HL-60 (cell line): ENCODE measurements at regions not wholly inside any gene's neighbourhood (a gene's known extent, or its start where the extent isn't known, plus 50 kb on each side); places are given as distances from the start of the nearest gene placed in this dataset.

Experiments used
- POLR2AphosphoS5 ChIP-seq: IDR thresholded peaks from 2 replicates; pipeline ENCODE4 v1.6.1; 2012; ENCODE audit warnings: low read depth
- TF ChIP-seq, protein P1 (sequence below): IDR thresholded peaks from one replicate; pipeline ENCODE4 v1.5.1; 2011; ENCODE audit warnings: low read length, control low read depth, inconsistent platforms; ENCODE audit not compliant: insufficient read depth
- TF ChIP-seq, protein P2 (sequence below): IDR thresholded peaks from 2 replicates; pipeline ENCODE4 v1.6.1; 2012; ENCODE audit warnings: low read depth; ENCODE audit not compliant: insufficient replicate concordance

DNA sequence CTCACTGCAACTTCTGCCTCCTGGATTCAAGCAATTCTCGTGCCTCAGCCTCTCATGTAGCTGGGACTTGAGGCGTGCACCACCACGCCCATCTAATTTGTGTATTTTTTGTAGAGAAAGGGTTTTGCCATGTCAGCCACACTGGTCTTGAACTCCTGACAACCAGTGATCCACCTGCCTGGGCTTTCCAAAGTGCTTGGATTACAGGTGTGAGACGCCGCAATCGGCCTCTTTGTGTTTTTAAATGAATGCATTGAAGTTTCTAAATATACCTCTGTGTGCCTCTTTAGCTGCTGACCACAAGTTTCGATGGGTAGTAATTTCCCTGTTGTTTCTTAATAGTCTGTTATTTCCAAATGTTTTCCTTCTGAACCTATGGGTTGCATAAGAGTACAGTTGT is 765.3 kb upstream of the GRIA3 start:
- TF ChIP-seq, protein P1, sequence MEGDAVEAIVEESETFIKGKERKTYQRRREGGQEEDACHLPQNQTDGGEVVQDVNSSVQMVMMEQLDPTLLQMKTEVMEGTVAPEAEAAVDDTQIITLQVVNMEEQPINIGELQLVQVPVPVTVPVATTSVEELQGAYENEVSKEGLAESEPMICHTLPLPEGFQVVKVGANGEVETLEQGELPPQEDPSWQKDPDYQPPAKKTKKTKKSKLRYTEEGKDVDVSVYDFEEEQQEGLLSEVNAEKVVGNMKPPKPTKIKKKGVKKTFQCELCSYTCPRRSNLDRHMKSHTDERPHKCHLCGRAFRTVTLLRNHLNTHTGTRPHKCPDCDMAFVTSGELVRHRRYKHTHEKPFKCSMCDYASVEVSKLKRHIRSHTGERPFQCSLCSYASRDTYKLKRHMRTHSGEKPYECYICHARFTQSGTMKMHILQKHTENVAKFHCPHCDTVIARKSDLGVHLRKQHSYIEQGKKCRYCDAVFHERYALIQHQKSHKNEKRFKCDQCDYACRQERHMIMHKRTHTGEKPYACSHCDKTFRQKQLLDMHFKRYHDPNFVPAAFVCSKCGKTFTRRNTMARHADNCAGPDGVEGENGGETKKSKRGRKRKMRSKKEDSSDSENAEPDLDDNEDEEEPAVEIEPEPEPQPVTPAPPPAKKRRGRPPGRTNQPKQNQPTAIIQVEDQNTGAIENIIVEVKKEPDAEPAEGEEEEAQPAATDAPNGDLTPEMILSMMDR = no peak
- no peak for TF ChIP-seq POLR2AphosphoS5
- TF ChIP-seq, protein P2, sequence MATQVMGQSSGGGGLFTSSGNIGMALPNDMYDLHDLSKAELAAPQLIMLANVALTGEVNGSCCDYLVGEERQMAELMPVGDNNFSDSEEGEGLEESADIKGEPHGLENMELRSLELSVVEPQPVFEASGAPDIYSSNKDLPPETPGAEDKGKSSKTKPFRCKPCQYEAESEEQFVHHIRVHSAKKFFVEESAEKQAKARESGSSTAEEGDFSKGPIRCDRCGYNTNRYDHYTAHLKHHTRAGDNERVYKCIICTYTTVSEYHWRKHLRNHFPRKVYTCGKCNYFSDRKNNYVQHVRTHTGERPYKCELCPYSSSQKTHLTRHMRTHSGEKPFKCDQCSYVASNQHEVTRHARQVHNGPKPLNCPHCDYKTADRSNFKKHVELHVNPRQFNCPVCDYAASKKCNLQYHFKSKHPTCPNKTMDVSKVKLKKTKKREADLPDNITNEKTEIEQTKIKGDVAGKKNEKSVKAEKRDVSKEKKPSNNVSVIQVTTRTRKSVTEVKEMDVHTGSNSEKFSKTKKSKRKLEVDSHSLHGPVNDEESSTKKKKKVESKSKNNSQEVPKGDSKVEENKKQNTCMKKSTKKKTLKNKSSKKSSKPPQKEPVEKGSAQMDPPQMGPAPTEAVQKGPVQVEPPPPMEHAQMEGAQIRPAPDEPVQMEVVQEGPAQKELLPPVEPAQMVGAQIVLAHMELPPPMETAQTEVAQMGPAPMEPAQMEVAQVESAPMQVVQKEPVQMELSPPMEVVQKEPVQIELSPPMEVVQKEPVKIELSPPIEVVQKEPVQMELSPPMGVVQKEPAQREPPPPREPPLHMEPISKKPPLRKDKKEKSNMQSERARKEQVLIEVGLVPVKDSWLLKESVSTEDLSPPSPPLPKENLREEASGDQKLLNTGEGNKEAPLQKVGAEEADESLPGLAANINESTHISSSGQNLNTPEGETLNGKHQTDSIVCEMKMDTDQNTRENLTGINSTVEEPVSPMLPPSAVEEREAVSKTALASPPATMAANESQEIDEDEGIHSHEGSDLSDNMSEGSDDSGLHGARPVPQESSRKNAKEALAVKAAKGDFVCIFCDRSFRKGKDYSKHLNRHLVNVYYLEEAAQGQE = no peak
